ENCODE measurements at regions not wholly inside any gene's neighbourhood (a gene's known extent, or its start where the extent isn't known, plus 50 kb on each side); places are given as distances from the start of the nearest gene placed in this dataset.
"Not testable (repeated sequence)": the region's sequence is repeated elsewhere in the genome, so short reads cannot be mapped to it uniquely, and the experiment has no call there.

DNA sequence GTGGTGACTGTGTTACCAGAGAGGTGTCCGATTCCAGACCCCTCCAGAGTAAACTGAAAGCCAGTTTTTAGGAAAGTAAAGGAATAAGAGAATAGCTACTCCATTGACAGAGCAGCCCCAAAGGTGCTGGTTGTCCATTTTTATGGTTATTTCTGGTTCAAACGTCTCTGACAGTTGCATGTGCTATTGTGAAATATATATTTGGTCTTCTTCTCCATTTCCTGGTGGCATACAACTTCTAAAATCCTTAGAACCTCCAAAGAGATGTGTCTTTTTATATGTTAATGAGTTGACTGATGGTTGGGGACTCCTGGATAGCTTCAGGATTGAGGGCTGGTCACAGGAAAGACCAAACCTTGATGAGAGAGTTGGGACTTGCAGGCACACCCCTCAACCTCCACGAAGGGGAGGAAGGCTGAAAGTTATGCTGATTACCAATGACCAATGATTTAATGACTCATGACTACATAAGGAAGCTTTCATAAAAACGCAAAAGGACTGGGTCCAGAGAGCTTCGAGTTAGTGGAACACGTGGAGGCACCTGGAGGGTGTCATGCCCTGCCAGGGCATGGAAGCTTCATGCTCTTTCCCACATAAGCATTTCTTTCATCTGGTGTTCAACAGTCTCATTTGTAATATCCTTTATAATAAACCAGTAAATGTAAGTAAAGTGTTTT is 100.7 kb downstream of the SLC16A1 start:
- DNase-seq (ENCODE audit: low spot score), result no peak

DNA sequence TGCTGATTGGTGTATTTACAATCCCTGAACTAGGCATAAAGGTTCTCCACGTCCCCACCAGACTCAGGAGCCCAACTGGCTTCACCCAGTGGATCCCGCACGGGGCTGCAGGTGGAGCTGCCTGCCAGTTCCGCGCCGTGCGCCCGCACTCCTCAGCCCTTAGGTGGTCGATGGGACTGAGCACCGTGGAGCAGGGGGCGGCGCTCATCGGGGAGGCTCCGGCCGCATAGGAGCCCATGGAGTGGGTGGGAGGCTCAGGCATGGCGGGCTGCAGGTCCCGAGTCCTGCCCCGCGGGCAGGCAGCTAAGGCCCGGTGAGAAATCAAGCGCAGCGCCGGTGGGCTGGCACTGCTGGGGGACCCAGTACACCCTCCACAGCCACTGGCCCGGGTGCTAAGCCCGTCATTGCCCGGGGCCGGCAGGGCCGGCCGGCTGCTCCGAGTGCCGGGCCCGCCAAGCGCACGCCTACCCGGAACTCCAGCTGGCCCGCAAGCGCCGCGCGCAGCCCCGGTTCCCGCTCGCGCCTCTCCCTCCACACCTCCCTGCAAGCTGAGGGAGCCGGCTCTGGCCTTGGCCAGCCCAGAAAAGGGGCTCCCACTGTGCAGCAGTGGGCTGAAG is 101.5 kb downstream of the SLC16A1 start:
- DNase-seq (ENCODE audit: low spot score), result not testable (repeated sequence)

DNA sequence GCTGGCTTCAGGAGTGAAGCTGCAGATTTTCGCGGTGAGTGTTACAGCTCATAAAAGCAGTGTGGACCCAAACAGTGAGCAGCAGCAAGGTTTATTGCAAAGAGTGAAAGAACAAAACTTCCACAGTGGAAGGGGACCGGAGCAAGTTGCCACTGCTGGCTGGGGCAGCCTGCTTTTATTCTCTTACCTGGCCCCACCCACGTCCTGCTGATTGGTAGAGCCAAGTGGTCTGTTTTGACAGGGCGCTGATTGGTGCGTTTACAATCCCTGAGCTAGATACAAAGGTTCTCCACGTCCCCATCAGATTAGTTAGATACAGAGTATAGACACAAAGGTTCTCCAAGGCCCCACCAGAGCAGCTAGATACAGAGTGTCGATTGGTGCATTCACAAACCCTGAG is 102.1 kb downstream of the SLC16A1 start:
- not testable (repeated sequence) for DNase-seq (ENCODE audit: low spot score)

DNA sequence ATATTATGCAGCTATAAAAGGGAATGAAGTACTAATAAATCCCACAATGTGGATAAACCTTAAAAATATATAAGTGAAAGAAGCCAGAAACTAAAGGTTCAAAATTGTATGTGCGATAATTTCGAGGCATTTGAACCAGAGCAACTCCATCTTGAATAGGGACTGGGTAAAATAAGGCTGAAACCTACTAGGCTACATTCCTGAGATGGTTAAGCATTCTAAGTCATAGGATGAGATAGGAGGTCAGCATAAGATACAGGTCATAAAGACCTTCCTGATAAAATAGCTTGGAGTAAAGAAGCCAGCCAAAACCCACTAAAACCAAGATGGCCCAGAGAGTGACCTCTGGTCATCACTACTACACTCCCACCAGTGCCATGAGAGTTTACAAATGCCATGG is 103.1 kb downstream of the SLC16A1 start:
- no peak for DNase-seq (ENCODE audit: low spot score)

DNA sequence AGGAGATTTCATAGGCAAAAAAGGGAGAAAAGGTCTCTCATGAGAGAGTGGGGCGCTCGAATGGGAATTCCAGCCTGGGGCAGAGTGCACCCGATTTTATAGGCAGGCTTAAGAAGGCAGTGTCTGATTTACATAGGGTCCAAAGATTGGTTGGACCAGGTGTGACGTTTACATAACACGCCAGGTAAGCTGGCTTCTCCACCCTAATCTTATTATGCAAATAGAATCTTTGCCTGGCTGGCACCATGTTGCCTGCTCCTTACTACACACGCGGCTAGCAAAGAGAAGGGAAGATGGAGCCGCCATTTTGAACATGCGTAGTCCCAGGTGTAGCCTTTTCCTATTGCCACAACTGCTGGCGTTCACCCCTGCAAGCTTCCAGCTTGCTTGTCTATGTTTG is 103.7 kb downstream of the SLC16A1 start:
- no peak for DNase-seq (ENCODE audit: low spot score)

DNA sequence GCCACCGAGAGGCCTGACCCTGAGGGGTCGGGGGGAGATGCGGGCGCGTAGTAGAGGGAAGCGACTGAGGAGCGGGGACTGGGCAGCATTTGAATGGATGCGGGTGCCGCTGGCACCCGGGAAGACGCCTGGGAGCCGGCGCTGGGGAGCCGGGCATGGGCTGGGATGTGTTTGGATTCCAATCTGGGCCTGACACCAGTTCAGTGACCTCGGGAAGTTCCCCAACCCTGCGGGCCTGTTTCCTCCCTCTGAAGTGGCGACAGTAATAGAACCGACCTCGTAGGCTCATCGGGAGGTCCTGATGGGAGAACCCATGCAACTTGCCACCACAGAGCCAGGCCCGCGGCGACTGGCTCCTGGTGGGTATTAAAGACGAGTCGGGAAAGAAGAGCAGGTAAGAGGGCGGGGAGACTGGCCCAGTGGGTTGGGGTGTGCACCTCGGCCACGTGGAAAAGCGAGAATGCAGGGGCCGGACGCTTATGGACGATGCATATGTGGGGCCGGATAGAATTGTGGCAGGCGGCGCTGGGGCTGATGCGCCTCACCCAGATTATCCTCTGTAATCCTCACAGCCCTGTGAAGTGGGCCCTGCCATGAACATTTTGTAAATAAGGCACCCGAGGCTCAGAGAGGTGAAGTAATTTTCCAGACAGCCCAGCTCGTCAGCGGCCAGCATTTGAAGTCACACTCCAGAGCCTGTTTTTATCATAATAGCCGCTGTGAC is 105.8 kb downstream of the SLC16A1 start:
- no peak for DNase-seq (ENCODE audit: low spot score)

DNA sequence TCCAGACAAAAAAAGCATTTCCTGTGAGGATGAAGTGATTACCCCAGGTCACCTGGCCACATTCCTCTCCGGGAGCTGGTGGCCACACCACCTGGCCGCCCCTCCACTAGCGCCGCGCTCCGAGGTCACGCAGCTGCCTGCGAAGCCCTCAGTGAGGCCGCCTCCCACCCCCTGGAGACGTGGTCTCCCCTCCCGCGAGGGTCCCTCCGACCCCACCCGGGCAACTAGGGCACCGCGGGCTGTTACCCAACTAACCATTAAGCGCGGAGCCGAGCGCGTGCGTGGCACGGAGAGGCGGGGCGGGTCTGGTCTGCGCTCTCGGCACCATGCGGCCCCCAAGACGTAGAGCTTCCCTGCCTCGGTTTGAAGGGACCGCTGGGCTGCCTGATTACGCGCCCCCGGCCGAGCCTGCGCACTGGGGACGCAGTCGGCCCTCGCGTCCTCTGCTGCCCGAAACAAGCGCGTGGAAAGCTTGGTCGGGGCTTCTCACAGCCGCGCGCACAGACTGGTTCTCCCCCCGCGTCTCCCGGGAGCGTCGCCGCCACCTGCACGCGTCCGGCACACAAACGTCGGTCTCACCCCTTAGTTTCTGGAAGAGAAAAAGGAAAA is 106.5 kb downstream of the SLC16A1 start:
- peak; percentile 67 for DNase-seq (ENCODE audit: low spot score)

DNA sequence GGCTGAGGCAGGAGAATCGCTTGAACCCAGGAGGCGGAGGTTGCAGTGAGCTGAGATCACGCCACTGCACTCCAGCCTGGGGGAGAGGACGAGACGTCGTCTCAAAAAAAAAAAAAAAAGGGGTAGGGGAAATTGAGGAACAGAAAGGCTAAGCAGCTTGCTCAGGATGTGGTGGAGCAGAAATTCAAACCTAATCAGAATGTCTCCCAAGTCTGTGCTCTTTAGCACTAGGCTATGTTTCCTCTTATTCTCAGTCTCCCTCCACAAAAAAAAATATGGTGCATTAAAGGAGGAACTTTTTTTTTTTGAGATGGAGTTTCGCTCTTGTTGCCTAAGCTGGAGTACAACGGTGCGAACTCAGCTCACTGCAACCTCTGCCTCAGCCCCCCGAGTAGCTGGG is 114.2 kb downstream of the SLC16A1 start:
- DNase-seq (ENCODE audit: low spot score), result no peak

DNA sequence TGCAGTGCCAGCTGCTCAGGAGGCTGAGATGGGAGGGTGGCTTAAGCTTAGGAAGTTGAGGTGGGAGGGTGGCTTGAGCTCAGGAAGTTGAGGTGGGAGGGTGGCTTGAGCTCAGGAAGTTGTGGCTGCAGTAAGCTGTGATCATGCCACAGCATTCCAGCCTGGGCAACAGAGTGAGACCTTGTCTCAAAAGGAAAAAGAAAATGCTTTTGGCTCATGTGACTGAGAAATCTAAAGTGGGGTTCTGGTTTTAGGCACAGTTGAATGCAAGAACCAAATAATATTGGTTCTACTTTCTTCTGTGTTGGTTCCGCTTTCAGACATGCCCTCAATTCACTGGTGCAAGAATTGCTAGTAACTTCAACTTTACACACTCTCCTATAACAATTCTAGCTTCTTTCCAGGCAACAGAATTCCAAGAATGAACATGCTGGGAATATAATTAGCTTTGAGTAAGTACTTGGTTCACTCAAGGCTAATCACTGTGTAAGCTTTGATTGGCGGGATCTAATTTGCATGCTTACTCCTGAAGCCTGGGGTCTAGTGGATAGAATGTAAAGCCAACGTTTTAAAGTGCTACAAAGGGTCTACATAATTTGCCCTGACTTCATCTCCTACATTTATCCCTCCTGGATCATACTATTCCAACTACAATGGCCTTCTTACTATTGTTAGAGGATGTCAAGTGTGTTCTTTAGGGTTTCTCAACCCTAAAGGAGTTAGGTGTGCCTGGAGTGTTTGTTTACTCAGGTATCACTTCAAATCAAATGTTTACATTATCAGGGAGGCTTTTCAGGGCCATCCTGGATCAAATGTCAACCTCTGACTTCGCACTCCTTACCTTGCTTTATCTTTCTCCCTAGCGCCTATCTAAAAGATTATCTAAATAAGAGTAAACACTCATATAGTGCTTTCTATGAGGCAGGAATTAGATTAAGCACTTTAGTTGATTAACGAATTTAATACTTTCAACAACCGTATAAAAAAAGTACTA is 115.1 kb downstream of the SLC16A1 start:
- DNase-seq (ENCODE audit: low spot score), result no peak

DNA sequence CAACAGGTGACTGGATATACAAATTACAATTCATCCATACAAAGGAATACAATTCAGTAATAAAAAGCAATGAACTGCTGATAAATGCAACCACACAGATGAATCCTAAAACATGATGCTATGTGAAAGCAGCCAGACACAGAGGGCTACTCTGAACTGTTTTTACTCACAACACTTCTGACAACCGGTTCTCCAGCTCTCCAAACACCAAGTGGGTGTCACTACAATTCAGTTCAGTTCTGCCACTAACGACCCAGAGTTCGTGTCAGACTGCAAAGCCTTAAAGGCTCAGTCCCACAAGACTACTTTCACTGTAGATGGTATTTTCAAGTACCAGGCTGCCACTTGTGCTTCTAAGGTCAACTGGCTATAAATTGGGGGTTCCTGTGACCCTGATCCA is 119.4 kb downstream of the SLC16A1 start:
- no peak for DNase-seq (ENCODE audit: low spot score)

DNA sequence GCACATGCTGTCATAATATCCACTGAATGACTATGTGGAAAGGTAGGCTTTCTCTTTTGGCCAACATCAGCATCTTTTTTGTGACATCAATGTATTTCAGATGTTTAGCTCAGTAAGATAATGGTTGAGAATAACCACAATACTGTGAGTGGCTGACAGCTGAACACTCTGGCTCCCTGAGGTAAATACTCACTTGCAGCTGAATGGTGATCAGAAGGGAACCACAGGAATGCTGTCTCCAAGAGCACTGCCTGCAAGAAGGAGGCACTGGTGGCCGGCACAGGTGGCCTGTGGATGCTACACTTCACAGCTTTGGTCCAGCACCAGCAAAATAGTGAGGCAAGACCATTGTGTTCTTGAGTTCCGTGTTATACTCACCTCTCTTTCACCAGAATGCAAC is 118.7 kb upstream of the PPM1J start:
- no peak for DNase-seq (ENCODE audit: low spot score)

DNA sequence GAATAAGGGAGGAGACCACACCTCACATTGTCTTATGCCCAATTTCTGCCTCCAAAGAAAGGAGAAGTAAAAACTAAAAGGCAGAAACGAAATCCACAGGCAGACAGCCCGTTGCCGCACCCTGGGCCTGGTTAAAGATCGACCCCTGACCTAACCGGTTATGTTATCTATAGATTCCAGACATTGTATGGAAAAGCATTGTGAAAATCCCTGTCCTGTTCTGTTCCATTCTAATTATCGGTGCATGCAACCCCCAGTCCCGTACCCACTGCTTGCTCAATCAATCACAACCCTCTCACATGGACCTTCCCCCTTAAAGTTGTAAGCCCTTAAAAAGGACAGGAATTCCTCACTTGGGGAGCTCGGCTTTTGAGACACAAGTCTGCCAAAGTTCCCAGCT is 117.1 kb upstream of the PPM1J start:
- not testable (repeated sequence) for DNase-seq (ENCODE audit: low spot score)

DNA sequence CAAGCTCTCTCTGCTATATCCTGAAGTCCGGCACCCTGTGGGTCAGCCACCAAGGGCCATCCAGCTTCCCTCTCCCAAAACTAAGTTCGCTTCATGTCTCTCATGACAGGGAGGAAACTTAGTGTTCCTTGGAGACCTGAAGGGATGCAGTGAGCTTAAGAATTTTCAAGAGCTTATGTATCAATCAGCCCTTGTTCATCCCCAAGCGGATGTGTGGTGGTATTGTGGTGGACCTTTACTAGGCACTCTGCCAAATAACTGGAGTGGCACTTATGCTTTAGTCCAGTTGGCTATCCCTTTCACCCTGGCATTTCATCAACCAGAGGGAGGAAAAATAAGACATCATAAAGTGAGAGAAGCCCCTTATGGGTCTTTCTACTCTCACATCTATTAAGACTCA is 114.6 kb upstream of the PPM1J start:
- DNase-seq (ENCODE audit: low spot score), result not testable (repeated sequence)

DNA sequence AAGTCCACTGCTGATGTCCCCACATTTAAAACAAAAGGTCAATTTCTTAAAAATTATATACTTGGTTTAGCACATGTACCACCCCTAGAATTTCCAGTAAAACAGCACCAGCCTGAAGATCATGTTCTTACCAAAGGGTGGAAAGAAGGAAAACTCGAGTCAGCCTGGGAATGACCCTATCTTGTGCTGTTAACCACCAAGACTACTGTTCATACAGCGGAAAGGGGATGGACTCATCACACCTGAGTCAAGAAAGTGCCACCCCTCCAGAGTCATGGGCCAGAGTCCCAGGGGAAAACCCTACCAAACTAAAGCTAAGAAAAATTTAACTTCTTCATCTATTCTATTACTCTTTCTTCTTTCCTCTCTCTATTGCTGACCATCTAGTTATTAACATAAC is 113.6 kb upstream of the PPM1J start:
- DNase-seq (ENCODE audit: low spot score), result no peak

DNA sequence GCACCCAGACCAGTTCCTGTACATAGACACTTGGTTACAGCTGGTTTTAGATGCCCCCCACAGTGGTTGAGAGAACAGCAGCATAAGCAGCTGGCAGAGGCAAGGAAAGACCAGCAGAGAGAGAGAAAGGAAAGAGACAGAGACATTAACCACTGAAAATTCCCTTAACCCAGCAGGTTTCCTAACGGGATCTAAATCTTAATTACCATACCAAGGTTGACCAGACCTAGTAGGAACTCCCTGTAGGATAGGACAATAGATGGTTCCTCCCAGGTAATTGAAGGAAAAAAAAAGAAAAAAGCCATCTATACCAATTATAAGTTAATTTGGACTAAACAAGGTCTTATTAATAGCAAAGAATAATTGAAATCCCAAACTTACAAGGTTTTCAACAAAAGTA is 112.3 kb upstream of the PPM1J start:
- not testable (repeated sequence) for DNase-seq (ENCODE audit: low spot score)

DNA sequence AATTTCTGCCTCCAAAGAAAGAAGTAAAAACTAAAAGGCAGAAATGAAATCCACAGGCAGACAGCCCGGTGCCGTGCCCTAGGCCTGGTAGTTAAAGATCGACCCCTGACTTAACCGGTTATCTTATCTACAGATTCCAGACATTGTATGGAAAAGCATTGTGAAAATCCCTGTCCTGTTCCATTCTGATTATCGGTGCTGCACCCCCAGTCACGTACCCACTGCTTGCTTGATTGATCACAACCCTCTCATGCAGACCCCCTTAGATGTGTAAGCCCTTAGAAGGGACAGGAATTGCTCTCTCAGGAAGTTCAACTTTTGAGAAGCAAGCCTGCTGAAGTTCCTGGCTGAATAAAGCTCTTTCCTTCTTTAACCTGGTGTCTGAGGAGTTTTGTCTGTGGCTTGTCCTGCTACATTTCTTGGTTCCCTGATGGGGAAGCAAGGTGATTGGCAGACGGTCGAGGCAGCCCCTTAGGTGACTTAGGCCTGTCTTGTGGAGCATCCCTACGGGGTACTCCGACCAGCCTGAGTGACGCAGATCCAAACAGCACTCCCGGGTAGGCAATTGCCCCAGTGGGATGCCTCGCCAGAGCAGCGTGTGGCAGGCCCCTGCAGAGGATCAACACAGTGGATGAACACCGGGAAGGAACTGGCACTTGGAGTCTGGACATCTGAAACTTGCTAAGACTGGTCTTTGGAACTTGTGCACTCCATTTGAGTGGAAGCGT is 111.2 kb upstream of the PPM1J start:
- no peak for DNase-seq (ENCODE audit: low spot score)

DNA sequence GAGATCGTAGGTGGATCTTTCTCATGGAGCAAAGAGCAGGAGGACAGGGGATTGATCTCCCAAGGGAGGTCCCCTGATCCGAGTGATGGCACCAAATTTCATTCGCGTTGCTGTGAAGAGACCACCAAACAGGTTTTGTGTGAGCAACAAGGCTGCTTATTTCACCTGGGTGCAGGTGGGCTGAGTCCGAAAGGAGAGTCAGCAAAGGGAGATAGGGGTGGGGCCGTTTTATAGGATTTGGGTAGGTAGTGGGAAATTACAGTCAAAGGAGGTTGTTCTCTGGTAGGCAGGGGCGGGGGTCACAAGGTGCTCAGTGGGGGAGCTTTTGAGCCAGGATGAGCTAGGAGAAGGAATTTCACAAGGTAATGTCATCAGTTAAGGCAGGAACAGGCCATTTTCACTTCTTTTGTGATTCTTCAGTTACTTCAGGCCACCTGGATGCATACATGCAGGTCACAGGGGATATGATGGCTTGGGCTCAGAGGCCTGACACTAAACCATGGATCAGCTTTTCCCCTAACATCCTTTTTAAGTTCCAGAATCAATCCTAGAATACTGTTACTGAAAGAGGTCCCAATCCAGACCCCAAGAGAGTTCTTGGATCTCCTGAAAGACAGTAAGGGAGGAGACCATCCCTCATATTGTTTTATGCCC is 110.6 kb upstream of the PPM1J start:
- not testable (repeated sequence) for DNase-seq (ENCODE audit: low spot score)

DNA sequence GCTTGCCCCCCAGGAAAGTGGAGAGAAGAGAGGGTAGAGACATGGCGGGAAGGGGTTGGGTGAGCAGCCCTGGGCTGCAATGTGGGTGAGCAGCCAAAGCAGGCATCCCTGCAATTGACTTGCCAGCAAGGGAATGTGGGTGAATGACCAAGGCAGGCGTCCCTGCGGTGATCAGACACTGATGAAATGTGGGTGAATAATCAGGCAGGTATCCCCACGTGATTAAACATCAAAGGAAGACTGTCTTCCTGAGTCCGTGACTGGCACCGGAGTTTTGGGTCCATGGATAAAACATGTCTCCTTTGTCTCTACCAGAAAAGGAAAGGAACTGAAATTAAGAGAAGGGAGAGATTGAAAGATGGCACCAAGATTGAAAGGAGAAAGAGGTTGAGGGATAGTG is 109.9 kb upstream of the PPM1J start:
- DNase-seq (ENCODE audit: low spot score), result not testable (repeated sequence)

DNA sequence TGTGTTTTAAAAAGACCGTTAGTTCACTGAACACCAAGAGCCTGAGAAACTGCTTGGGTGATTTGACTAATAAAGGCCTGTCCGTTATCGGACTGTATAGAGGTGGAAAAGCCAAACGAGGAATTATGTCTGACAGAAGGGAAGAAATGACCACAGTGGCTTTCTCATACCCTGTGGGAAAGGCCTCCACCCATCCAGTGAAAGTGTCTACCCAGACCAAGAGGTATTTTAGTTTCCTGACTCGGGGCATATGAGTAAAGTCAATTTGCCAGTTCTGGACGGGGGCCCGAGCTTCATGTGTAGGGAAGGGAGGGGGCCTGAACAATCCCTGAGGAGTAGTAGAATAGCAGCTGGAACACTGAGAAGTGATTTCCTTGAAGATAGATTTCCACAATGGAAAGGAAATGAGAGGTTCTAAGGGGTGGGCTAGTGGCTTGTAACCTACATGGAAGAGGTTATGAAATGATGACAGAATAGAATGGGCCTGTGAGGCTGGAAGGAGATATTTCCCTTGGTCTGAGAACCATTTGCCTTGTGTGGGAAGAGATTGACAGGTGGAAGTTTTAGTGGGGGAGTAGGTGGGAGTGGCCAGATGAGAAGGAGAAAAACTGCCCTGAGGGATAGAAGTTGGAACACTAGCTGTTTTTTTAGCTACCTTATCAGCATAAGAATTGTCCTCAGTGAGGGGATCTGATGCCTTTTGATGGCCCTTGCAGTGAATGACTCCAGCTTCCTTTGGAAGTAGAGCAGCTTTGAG is 106.4 kb upstream of the PPM1J start:
- not testable (repeated sequence) for DNase-seq (ENCODE audit: low spot score)

All from iPS-NIHi11 (cell line).